NCI-H146 treated with DMSO at 0.1 percent for 48 hours (cell line): ENCODE measurements at regions not wholly inside any gene's neighbourhood (a gene's known extent, or its start where the extent isn't known, plus 50 kb on each side); places are given as distances from the start of the nearest gene placed in this dataset.
"Not testable (repeated sequence)": the region's sequence is repeated elsewhere in the genome, so short reads cannot be mapped to it uniquely, and the experiment has no call there.

Experiments
- DNase-seq: peaks from one replicate; lab custom pipeline; 2025; ENCODE audit not compliant: unreplicated experiment; lab: John Stamatoyannopoulos, UW

DNA sequence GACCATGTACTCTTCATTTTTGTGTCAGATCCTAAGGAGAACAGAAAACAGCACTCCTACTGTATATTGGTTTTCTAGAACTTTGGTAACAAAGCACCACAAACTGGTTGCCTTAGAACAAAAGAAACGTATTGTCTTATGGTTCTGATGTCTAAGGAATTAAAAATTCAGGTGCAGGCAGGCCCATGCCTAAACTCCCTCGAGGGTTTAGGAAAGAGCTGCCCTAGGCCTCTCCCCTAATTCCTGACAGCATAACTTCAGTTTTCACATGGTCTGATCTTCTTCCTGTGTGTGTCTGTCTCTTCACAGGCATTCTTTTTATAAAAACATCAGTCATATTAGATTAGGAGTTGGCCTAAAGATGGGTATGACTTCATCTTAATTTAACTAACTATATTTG lies 1093.6 kb downstream of the TECRL start:
- no peak for DNase-seq

DNA sequence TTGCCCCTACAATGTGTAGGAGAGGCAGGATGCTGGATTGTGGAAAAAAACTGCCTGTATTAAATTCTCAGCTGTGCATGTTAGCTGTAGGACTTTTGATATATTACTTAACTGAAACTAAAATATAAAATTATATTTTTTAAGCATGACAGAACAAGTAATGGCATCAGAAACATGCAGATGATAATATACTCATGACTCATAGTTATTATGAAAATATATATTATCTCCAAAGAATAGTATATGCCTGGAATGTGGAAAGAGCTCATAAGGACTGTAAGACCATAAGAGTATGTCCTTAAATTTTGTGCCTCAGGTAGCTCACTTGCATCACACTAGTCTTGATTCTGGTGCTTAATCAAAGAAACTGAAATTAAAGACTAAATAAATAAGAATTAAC lies 1100.6 kb downstream of the TECRL start:
- DNase-seq, result no peak

DNA sequence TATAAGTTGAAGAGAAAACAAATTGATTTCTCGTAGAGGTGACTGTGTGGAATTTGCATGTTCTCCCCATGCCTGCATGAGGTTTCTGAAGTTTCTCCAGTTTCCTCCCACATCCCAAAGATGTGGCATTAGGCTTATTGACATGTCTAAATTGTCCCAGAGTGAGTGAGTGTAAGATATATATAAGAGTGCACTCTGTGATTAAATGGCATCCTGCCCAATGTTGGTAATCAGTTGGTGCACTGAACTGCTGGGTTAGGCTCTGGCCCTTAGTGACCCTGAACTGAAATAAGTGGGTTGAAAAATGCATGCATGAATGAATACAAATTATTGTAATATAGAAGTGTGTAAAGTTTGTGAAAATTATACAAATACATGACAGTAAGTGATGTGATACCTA lies 1106.5 kb downstream of the TECRL start:
- no peak for DNase-seq

DNA sequence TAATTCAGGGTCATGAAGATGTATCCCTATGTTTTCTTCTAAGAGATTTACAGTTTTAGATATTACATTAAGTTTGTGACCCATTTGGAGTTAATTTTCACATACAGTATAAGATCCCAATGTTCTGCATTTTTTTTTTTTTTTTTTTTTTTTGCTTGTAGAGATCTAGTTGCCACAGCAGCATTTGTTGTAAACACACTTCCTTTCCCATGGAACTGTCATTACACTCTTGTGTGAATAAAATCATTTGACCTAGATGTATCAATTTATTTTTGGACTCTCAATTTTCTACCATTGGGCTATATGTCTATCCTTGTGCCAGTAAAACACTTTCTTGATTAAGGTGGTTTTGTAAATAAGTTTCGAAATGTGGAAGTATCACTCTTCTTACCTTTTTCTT lies 1107.2 kb downstream of the TECRL start:
- no peak for DNase-seq

DNA sequence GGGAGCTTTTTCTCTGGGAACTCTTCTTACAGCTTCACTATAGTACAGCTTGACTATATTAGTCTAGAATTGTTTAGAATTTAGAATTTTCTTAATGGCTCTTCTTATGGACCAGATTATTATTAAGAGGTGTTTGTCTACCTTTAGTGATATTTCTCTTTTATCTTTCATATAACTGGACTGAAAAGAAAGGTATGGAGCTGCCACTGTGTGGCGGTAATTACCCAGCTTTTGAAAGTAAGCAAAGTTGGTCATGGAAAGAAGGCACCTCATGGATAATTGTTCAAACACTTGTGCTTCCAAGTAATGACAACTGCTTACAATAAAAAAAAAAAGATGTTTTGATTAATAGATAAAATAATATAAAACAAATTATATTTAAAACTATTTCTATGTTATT lies 1112.5 kb downstream of the TECRL start:
- DNase-seq, result peak; percentile 10

DNA sequence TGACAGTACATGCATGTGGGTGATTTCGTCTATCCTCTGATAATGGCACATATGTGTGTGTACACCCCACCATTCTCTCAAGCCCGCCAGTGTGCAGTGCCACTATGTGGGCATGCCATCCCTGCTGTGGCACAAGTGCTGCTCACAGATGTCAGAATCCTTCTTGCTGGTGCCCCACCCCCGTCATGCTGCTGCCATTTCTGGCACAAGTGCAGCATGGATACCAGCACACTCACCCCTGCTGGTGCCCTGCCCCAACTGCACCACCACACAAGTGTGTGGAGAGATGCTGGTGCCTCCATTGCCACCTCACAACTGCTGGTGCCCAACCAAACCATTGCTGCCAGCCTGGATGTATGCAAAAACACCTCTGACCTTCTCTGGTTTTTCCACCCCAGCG lies 1133.8 kb downstream of the TECRL start:
- DNase-seq, result no peak

DNA sequence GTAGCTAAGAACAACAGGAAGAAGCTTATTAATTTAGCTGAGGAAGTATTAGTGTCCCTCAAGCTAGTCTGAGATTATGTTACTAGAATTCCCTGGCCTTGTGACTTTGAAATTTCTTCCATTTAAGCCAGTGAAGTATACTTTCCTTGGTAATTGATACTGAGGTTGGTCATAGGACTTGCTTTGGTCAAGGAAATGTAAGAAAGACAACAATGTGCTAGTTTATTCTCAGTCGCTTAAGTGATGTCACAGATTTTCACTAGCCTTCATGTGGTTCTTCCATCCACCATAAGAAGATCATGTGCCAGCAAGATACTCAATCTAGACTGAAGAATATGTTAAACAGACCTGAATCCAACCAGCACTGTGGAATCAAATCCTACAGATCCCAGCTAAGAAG lies 1140.1 kb downstream of the TECRL start:
- no peak for DNase-seq

DNA sequence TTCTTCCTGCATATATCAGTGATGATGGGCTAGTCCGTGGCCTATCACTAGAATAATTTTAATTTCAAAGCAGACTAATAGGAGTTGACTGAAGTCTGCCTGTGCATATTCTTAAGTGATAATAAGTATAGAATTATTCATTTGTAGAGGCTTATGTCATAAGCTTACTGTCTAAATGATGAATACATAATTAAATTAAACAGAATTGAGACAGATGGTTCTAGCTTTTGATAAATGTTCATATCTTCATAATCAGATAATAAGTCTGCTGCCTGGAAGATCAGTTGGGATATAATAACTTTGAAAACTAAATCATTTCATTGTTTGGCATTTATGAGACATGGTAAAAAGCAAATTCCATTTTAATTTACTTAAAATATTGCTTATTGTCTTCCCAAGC lies 1175.6 kb downstream of the TECRL start:
- DNase-seq, result no peak

DNA sequence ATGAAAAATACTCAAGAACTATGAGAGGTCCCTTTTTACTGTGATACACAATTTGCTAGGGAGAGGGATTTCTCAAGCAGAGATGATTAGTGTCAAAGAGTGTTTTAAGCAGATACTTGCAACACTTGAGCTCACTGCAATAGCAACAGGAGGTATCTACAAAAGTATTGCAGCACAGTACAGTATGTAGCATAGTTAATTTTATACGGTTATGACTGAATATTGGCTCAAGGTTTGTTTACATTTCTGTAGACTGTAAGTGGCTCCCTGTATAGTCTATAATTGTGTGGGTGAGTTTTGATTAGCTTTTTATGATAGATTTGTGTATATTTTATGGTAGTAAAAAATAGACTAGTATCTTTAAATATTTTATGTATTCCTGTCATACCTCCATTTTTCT lies 1177.2 kb downstream of the TECRL start:
- DNase-seq, result no peak

DNA sequence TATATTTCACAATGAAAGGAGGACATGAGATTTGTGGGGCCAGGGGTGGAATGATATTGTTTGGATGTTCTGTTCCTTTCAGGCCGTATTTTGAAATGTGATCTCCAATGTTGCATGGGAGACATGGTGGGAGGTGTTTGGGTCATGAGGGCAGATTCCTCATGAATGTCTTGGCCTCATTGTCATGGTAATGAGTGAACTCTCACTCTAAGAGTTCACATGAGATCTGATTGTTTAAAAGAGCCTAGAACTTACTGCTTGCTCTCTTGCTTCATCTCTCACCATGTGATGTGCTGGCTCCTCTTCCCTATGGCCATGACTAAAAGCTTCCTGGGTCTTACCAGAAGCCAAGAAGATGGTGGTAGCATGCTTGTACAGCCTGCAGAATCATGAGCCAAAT lies 1183.0 kb downstream of the TECRL start:
- DNase-seq, result no peak

DNA sequence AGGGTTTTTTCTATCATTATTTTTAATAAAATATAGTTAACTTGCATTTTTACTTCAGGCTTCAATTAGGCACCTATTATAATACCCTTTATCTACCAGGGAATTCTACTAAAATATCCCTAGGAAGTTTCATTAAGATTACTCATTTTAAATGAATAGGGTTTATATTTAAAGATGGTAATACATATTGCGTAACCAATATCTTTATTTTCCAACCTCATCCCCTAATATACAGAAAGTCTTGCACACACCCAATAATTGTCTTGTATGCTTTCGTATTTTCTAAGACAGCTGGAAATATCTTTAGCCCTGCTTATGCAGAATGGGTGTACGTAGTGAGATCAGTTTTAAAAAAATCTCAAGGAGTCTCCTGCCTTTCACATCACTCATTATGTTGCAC lies 1186.8 kb downstream of the TECRL start:
- no peak for DNase-seq

DNA sequence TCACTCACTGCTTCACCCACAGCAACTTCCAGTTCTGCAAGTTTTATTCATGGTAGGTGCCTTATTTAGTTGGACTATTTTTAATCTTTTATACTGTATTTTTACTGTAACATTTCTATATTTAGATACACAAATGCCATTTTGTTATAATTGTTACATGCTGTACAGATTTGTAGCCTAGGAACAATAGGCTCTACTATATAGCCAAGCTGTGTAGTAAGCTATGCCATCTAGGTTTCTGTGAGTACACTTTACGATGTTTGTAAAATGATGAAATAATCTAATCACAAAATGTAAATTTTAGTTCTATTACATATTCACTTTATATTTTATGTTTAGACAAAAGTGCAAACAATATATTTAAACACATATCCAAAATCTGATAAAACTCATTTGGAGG lies 1187.8 kb downstream of the TECRL start:
- DNase-seq, result no peak

DNA sequence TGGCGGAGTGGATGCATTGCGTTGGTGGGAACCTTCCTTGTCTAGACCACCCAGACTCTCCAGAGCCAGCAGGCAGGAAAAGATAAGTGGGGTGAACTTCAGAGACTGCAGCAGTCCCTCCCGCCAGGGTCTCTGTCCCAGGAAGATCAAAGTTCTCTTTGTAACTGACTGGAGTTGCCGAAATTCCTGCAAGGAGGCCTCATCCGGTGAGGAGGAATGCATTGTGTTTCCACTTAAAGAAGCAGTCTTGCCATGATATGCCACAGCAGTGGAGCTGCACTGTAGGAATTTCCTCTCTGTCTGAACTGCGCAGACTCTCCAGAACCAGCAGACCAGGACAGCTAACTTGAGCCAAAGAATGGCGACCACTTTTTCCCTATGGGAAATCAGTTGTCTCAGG lies 1190.4 kb downstream of the TECRL start:
- DNase-seq, result no peak

DNA sequence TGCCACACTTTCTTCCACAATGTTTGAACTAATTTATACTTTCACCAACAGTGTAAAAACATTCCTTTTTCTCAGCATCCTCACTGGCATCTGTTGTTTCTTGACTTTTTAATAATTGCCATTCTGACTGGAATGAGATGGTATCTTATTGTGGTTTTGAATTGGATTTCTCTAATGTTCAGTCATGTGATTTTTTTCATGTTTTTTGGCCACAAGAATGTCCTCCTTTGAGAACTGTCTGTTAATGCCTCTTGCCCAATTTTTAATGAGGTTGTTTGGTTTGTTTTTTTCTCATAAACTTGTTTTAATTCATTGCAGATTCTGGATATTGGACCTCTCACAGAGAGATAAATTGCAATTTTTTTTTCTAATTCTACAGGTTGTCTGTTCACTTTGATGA lies 1195.2 kb downstream of the TECRL start:
- no peak for DNase-seq

DNA sequence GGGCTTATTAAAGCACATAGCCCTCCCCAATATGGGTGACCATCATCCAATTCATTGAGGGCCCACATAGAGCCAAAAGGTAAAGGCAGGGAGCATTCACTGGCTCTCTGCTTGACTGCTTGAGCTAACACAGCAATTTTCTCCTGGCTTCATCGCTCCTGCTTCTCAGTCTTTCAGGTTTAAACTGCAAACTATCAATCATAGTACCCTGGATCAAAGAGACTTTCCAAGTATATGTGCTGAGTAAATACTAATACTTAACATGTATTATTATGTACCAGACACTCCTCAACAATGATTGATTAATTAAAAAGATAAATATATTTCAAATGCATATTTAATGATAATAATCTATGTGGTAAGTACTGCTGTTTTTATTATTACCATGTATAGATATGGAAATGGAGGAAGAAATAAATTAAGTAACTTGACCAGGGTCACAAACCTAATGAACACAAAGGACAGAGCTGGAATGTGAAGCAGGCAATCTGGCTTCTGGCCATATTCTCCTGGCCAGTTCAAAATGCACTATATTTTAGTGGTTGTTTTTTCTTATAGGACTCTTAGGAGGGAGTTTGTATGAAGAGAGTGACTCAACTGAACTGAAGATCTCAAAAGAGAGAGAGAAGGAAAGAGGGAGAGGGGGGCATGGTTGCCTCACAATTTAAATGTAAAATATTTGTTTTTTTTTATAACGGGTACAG lies 1197.3 kb downstream of the TECRL start:
- no peak for DNase-seq

DNA sequence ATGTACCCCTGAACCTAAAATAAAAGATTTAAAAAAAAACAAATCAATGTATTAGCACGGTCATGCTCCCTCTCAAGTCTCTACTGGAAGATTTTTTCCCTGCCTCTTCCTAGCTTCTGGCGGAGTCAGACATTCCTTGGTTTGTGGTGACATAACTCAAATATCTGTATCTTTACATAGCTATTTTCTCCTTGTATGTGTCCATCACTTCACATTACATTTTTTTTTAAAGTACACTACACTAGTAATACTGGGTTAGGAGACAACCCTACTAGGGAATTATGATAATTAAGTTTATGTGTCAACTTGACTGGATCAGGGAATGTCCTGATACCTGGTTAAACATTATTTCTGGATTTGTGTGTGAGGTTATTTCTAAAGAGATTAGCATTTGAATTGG lies 1197.9 kb downstream of the TECRL start:
- DNase-seq, result no peak

DNA sequence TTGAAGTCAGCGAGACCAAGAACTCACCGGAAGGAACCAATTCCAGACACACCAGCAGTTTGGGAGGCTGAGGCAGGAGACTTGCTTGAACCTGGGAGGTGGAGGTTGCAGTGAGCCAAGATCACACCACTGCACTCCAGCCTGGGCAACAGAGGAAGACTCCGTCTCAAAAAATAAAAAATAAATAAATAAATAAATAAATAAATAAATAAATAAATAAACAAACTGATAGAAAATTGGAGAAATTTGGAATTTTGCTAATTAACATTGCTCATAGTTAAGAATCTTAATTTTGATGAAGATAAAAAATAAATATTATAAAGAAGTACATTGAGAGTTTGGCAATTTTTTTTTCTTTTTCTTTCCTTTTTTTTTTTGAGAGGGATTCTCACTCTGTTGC lies 1216.2 kb downstream of the TECRL start:
- DNase-seq, result not testable (repeated sequence)

DNA sequence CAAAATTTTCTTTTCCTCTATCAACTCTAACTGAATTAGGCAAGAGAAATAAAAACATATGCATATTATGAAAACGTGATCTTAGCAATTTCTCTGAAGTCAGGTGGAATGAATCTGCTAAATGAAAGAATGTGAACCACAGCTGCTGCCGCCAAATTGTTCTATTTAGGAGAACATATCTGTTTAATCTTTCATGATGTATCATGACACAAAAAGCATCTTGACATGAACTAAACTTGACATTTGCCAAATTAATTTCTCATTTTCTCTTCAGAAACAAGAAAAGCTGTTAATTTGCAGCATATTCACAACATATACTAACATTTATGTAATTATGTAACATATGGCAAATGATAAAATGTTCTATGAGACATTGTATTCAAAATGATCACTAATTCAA lies 1237.9 kb downstream of the TECRL start:
- no peak for DNase-seq

DNA sequence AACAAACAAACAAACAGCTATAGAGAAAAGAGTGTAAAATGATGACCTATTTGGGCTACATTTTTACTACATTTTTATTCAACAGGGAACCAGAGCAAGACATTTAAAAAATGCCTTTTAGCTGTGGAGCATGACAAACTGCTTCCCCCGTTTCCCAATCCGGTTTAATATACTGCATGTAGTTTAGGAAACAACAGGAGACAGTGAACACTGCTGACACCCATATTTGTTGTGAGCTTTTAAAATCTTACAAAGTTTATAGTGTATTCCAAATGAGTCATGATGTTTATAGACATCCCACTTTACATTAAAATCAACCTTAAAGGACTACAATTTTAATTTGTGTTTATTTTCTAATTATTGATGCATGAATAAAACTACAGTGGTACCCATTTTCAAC lies 1238.3 kb downstream of the TECRL start:
- no peak for DNase-seq

DNA sequence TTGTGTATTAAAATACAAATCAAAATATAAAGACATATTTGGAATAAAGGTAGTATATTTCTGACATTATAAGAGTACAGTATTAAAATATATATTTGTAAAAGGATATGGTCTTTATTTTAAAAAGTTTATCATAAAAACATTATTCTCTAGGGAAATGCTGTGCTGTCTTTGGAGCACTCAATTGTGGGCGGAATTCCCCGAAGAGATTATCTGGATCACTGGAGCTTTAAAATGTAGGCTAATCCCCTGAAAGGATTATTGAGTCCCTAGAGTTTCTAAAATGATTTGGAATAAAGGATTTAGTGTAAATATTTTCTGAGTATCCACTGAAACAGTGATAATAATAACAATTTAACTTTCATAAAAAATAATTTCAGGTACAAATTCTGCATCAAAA lies 1239.4 kb downstream of the TECRL start:
- DNase-seq, result no peak

DNA sequence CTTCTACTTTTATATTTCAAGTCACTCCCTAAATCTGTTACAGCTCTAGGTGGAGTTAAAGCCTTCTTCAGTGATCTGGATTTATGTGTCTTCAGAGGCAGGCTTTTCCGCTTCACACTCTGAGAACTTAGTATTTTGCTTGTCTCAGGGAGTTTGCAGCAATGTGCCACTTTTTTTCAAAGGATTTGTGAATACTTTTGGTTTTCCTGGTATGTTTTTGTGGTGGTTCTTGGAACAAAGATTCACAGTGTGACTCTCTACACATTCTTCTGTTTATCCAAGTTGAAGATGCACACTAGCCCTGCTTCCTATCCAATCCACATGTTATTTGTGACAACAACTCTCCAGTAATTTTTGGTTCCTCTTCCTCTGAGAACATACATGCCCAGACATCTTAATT lies 1253.7 kb downstream of the TECRL start:
- DNase-seq, result no peak

DNA sequence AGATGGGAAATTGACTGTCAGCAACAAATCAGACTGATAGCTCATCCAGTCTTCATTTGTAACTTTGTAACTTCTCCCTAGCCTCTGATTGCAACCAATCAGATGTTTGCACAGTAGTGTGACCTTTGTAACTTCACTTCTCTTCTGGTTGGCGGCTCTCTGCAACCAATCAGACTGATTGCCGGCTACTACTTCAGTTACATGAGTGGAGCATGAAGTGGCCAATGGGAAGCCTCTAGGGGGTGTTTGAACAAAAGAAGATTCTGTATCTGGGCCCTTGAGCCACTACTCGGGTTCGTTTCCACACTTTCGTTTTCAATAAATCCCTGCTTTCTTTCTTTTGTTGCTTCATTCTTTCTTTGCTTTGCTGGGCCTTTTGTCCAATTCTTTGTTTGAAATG lies 1285.8 kb downstream of the TECRL start:
- DNase-seq, result no peak

DNA sequence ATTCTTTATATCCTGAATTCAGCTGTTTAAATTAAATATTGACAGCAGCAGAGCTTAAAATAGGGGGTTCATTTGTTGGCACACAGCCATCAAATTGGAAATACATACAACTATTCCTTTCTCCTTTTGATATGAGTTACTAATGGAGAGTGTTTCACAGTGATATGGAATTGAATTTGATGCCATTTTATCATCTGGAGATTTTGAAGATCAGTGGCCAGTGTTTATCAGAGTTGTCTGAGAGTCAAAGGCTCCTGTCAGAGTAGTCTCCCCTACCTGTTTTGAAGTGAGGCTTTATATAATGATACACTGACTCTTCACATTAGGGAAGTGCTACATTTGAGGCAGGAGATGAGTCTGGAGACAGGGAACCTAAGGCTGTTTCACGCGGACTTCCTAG lies 1286.3 kb downstream of the TECRL start:
- no peak for DNase-seq

DNA sequence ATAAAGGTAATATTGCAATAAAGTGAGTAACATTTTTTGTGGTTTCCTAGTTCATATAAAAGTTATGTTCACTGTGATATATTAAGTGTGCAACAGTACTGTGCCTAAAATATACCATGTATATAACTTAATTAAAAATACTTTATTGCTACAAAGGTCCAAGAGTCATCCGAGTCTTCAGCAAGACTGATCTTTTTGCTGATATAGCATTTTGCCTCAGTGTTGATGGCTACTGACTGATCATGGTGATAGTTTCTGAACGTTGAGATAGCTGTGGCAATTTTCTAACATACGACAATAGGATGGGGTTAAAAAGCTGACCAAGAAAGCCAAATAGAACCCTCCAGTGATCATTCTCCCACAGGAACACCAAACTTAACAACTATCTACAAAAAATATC lies 1302.7 kb downstream of the TECRL start:
- no peak for DNase-seq
